SK-MEL-5 (cell line): ENCODE measurements at regions not wholly inside any gene's neighbourhood (a gene's known extent, or its start where the extent isn't known, plus 50 kb on each side); places are given as distances from the start of the nearest gene placed in this dataset.

Experiments used
- DNase-seq: peaks from one replicate; pipeline ENCODE4 v3.0.0-alpha.2; 2016; ENCODE audit warnings: low read depth, low spot score
- in situ Hi-C: cut with HindIII; loops from 2 replicates; pipeline ENCODE4 v1.10.0; 2016; ENCODE audit warnings: low sequenced_read_pairs, high pct_unique_total_duplicates, low pct_unique_long_range_greater_than_20kb

GRCh38 chr2:203651621-203652020 is 54.8 kb upstream of the CD28 start:
- in situ Hi-C loops, result no loop called here
- DNase-seq, result no peak

GRCh38 chr2:203654826-203655225 is 51.6 kb upstream of the CD28 start:
- DNase-seq, result no peak
- in situ Hi-C loops, result no loop called here

- in situ Hi-C loops, result no loop called here
- no peak for DNase-seq
Measured at GRCh38 chr2:203656522-203657287, 49.7 kb upstream of the CD28 start.
